Thyroid gland (tissue), 4 donors: ENCODE measurements at regions not wholly inside any gene's neighbourhood (a gene's known extent, or its start where the extent isn't known, plus 50 kb on each side); places are given as distances from the start of the nearest gene placed in this dataset.
A peak's percentile ranks its signal among the peaks of the same experiment; 100 is the strongest.

ENCODE experiments used
- DNase-seq, 2 donors: peaks; one replicate each; pipeline ENCODE4 v3.0.0-alpha.2; 2019
- H3K27ac ChIP-seq, 3 donors: fragments of 200-600 bp; sonication (generic); 1 replicate in 2 of 3; 2 replicates in 1 of 3; pipeline ENCODE4 v1.5.1; 2016 to 2019; ENCODE audit warnings: mild to moderate bottlenecking in 1 of 3, moderate library complexity in 1 of 3
- H3K27me3 ChIP-seq: fragments of 200-600 bp; sonication (generic); one replicate; pipeline ENCODE4 v1.5.1; 2019
- H3K36me3 ChIP-seq, 2 donors: fragments of 200-600 bp; sonication (generic); one replicate each; pipeline ENCODE4 v1.5.1; 2016 to 2019
- H3K4me1 ChIP-seq, 2 donors: fragments of 200-600 bp; sonication (generic); one replicate each; pipeline ENCODE4 v1.5.1; 2017 to 2019
- H3K4me3 ChIP-seq, 3 donors: fragments of 200-600 bp; sonication (generic); replicated peaks in 1 of 3; 1 replicate in 2 of 3; 2 replicates in 1 of 3; pipeline ENCODE4 v1.5.1; 2016; ENCODE audit warnings: mild to moderate bottlenecking in 1 of 3
- H3K9me3 ChIP-seq: fragments of 200-600 bp; sonication (generic); one replicate; pipeline ENCODE4 v1.5.1; 2017
- CTCF ChIP-seq, 6 experiments: fragments of 200-600 bp in 3 of 6; fragments of 450-650 bp in 3 of 6; sonication (generic) in 3 of 6; IDR thresholded peaks; one replicate each; pipeline ENCODE4 v1.5.1; 2016 to 2019; ENCODE audit warnings: antibody characterized with exemption in 6 of 6, mild to moderate bottlenecking in 2 of 6, inconsistent platforms in 1 of 6, moderate library complexity in 1 of 6
- POLR2A ChIP-seq, 2 donors: fragments of 450-650 bp; IDR thresholded peaks; one replicate each; pipeline ENCODE4 v1.6.1; 2017; ENCODE audit warnings: antibody characterized with exemption in 2 of 2, mild to moderate bottlenecking in 2 of 2, moderate library complexity in 1 of 2
- WGBS, 2 donors: methylation state at CpG; one replicate each; pipeline ENCODE4 v1.1.5; 2017; 5-methylcytosine and 5-hydroxymethylcytosine counted together
- intact Hi-C: fragments of 100-400 bp; cut with DNase I; formaldehyde crosslinking; loops from one replicate; pipeline ENCODE4 v1.15.1; 2023

- Histone ChIP-seq H3K4me1 (peaks cover 0 to 10% of the 10 kb centered on the region in 2 donors), H3K4me3 (no peak overlapping the region), H3K9me3 (no peaks in the 10 kb centered on the region), H3K27me3 (no peaks in the 10 kb centered on the region), H3K36me3 (no peaks in the 10 kb centered on the region), H3K27ac (no peak overlapping the region)
- intact Hi-C loops = no loop called here
- 87 to 95% methylated on average over 15 to 16 of the region's 16 CpGs for WGBS, 2 donors
- no peak for DNase-seq
- TF ChIP-seq POLR2A (IDR thresholded peaks at IDR 0.05) = no peak
- no peak for TF ChIP-seq CTCF (IDR thresholded peaks at IDR 0.05)
Observed at GRCh38 chr10:124308056-124308645, 110.6 kb downstream of the OAT start.

- no peak for TF ChIP-seq POLR2A (IDR thresholded peaks at IDR 0.05)
- no peaks in the 10 kb centered on the region for H3K36me3 ChIP-seq
- H3K4me3 ChIP-seq = no peak overlapping the region
- no peaks in the 10 kb centered on the region for H3K9me3 ChIP-seq
- peak overlapping the region in 1 of 3 donors; percentile 18 for H3K27ac ChIP-seq
- 91 to 98% methylated on average over 7 to 14 of the region's 17 CpGs for WGBS, 2 donors
- DNase-seq = no peak
- H3K4me1 ChIP-seq = peaks cover 0 to 10% of the 10 kb centered on the region in 2 donors
- no peaks in the 10 kb centered on the region for H3K27me3 ChIP-seq
- intact Hi-C loops = no loop called here
Observed at GRCh38 chr10:124307591-124307990, 111.1 kb downstream of the OAT start.

- WGBS, 2 donors = 24 to 34% methylated on average over 4 of the region's 4 CpGs
- H3K36me3 ChIP-seq = no peaks in the 10 kb centered on the region
- H3K4me3 ChIP-seq = no peak overlapping the region
- TF ChIP-seq CTCF (IDR thresholded peaks at IDR 0.05) (no peak), POLR2A (IDR thresholded peaks at IDR 0.05) (no peak)
- intact Hi-C loops = no loop called here
- H3K9me3 ChIP-seq = no peaks in the 10 kb centered on the region
- H3K27me3 ChIP-seq = no peaks in the 10 kb centered on the region
- H3K27ac ChIP-seq = peak overlapping the region in 1 of 3 donors; percentile 64
- peaks cover 0 to 10% of the 10 kb centered on the region in 2 donors for H3K4me1 ChIP-seq
- DNase-seq = peak; percentile 57 to 69
Observed at GRCh38 chr10:124306922-124307371, 111.8 kb downstream of the OAT start.

- intact Hi-C loops = no loop called here
- Histone ChIP-seq H3K4me1 (peaks cover 0 to 10% of the 10 kb centered on the region in 2 donors), H3K27me3 (no peaks in the 10 kb centered on the region), H3K9me3 (no peaks in the 10 kb centered on the region), H3K36me3 (no peaks in the 10 kb centered on the region), H3K4me3 (no peak overlapping the region), H3K27ac (peak overlapping the region in 1 of 3 donors; percentile 64)
- no peak for TF ChIP-seq POLR2A (IDR thresholded peaks at IDR 0.05)
- no peak for TF ChIP-seq CTCF (IDR thresholded peaks at IDR 0.05)
- DNase-seq = no peak
- WGBS, 2 donors = 79 to 93% methylated on average over 1 of the region's 1 CpG
Observed at GRCh38 chr10:124306520-124306919, 112.2 kb downstream of the OAT start.

GRCh38 chr10:124305984-124306383, 112.7 kb downstream of the OAT start:
- WGBS, 2 donors = 93 to 96% methylated on average over 1 of the region's 1 CpG
- peak overlapping the region in 1 of 3 donors; percentile 64 for H3K27ac ChIP-seq
- no peak overlapping the region for H3K4me3 ChIP-seq
- H3K4me1 ChIP-seq = peaks cover 0 to 10% of the 10 kb centered on the region in 2 donors
- H3K27me3 ChIP-seq = no peaks in the 10 kb centered on the region
- no peaks in the 10 kb centered on the region for H3K36me3 ChIP-seq
- no peak for DNase-seq
- H3K9me3 ChIP-seq = no peaks in the 10 kb centered on the region
- intact Hi-C loops = no loop called here
- no peak for TF ChIP-seq POLR2A (IDR thresholded peaks at IDR 0.05)
- no peak for TF ChIP-seq CTCF (IDR thresholded peaks at IDR 0.05)
